GM12878 (cell line): ENCODE measurements at regions not wholly inside any gene's neighbourhood (a gene's known extent, or its start where the extent isn't known, plus 50 kb on each side); places are given as distances from the start of the nearest gene placed in this dataset.

Experiments
- ATF7 ChIP-seq: fragments of 450-650 bp; IDR thresholded peaks from 2 replicates; pipeline ENCODE4 v1.6.1; 2016; ENCODE audit warnings: low read depth, mild to moderate bottlenecking
- JUNB ChIP-seq: IDR thresholded peaks from 2 replicates; pipeline ENCODE4 v1.6.1; 2016; ENCODE audit warnings: antibody characterized with exemption, mild to moderate bottlenecking
- POLR2A ChIP-seq: IDR thresholded peaks from 2 replicates; pipeline ENCODE4 v1.6.1; 2011; ENCODE audit warnings: low read depth, mild to moderate bottlenecking, low read length
- TF ChIP-seq, protein P1 (sequence below): IDR thresholded peaks from 2 replicates; pipeline ENCODE4 v1.6.1; 2012; ENCODE audit warnings: low read depth, low read length, improper control_type of control experiment
- TF ChIP-seq, protein P2 (sequence below), 3 experiments: IDR thresholded peaks in 2 of 3; conservative IDR thresholded peaks in 1 of 3; 2 replicates each; pipeline ENCODE4 v1.5.1; 2011; ENCODE audit warnings: low read depth in 3 of 3, low read length in 3 of 3, mild to moderate bottlenecking in 3 of 3, control low read depth in 2 of 3, moderate library complexity in 2 of 3, inconsistent platforms in 1 of 3, mixed read lengths in 1 of 3; ENCODE audit not compliant: control insufficient read depth in 2 of 3, insufficient read depth in 1 of 3; ENCODE audit errors: extremely low read depth in 1 of 3

DNA sequence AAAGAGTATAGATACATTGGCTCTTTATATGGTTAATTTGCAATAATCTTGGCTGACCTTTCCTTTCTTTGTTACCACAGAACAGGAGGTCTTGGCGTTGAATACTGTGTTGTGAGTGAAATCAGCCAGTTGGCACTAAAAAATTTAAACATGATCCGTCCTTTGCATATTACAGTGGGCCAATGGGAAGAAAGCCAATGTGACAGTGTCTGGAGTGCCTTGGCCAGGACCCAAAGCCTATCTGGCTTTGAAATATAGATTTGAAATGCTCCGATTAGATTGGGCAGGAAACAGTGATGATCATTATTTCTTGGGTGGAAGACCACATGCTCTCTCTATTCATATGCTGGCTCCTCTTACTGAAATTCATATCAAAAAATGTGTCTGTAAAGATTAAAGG lies 339.6 kb upstream of the ANO3 start:
- TF ChIP-seq, protein P1, sequence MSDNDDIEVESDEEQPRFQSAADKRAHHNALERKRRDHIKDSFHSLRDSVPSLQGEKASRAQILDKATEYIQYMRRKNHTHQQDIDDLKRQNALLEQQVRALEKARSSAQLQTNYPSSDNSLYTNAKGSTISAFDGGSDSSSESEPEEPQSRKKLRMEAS = no peak
- TF ChIP-seq POLR2A (no peak), JUNB (no peak), ATF7 (no peak)
- TF ChIP-seq, protein P2, sequence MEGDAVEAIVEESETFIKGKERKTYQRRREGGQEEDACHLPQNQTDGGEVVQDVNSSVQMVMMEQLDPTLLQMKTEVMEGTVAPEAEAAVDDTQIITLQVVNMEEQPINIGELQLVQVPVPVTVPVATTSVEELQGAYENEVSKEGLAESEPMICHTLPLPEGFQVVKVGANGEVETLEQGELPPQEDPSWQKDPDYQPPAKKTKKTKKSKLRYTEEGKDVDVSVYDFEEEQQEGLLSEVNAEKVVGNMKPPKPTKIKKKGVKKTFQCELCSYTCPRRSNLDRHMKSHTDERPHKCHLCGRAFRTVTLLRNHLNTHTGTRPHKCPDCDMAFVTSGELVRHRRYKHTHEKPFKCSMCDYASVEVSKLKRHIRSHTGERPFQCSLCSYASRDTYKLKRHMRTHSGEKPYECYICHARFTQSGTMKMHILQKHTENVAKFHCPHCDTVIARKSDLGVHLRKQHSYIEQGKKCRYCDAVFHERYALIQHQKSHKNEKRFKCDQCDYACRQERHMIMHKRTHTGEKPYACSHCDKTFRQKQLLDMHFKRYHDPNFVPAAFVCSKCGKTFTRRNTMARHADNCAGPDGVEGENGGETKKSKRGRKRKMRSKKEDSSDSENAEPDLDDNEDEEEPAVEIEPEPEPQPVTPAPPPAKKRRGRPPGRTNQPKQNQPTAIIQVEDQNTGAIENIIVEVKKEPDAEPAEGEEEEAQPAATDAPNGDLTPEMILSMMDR (IDR thresholded peaks at IDR 0.05 in 2 of 3, conservative IDR thresholded peaks at IDR 0.05 in 1 of 3; ENCODE audit: control insufficient read depth in 2 of 3, extremely low read depth in 1 of 3, insufficient read depth in 1 of 3, low read depth in 3 of 3, low read length in 3 of 3) = no peak
